GM18505 (cell line): ENCODE measurements at regions not wholly inside any gene's neighbourhood (a gene's known extent, or its start where the extent isn't known, plus 50 kb on each side); places are given as distances from the start of the nearest gene placed in this dataset.
"Not testable (repeated sequence)": the region's sequence is repeated elsewhere in the genome, so short reads cannot be mapped to it uniquely, and the experiment has no call there.

Experiments
- ATAC-seq: cut with Tn5 transposase; IDR thresholded peaks from one replicate; pipeline ENCODE4 v1.9.1; 2021; ENCODE audit not compliant: unreplicated experiment
- POLR2A ChIP-seq: IDR thresholded peaks from 4 replicates; pipeline ENCODE4 v1.6.1; 2011; ENCODE audit warnings: borderline replicate concordance; ENCODE audit not compliant: insufficient read depth, insufficient read length; ENCODE audit errors: extremely low read depth

DNA sequence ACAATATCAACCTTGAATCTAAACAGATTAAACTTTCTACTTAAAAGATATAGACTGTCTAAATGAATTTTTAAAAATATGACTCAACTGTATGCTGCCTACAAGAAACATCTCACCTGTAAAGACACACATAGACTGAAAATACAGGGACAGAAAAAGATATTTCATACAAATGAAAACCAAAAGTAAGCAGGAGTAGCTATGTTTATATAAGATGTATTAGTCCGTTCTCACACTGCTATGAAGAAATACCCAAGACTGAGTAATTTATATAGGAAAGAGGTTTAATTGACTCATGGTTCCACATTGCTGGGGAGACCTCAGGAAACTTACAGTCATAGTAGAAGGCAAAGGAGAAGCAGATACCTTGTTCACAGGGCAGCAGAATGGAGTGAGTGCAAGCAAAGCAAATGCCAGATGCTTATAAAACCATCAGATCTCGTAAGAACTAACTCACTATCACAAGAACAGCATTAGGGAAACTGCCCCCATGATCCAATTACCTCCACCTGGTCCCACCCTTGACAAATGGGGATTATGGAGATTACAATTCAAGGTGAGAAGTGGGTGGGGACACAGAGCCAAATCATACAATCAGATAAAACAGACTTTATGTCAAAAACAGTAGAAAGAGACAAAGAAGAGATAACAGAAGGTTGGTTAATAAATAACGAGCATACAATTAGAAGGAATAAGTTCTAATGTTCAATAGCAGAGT lies 214.4 kb upstream of the SLC39A10 start:
- ATAC-seq: no peak
- TF ChIP-seq POLR2A: no peak

DNA sequence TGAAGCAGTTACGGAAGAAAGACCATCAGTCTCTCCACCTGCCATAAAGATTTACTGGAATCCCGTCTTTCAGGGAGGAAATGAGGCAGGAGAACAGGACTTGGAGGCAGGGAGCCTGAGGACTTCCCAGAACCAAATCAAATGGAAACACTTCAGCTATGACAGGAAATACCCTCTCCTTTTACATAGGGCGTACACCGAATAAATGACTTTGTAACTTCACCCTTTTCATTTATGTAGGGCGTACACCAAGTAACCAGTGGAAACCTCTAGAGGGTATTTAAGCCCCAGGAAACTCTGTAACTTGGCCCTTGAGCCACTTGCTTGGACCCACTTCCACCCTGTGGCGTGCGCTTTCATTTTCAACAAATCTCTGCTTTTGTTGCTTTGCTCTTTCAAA lies 218.3 kb upstream of the SLC39A10 start:
- no peak for ATAC-seq
- no peak for TF ChIP-seq POLR2A

DNA sequence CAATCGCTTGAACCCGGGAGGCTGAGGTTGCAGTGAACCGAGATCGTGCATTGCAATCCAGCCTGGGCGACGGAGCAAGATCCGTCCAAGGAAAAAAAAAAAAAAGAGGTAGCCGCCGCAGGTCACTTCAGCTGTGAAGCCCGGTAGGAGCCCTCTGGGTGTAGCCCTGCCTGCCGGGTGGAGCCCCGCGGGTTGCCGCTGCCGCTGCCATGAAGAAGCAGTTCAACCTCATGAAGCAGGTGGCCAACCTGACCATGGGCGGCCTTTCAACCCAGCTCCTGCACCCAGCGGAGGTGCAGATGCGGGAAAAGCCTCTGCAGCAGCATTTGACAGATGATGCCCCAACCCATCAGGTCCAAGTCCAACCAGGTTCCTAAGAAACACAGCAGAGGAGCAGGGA lies 219.5 kb upstream of the SLC39A10 start:
- no peak for ATAC-seq
- no peak for TF ChIP-seq POLR2A

GRCh38 chr2:195434346-195434745 lies 222.7 kb upstream of the SLC39A10 start:
- no peak for TF ChIP-seq POLR2A
- ATAC-seq: no peak

DNA sequence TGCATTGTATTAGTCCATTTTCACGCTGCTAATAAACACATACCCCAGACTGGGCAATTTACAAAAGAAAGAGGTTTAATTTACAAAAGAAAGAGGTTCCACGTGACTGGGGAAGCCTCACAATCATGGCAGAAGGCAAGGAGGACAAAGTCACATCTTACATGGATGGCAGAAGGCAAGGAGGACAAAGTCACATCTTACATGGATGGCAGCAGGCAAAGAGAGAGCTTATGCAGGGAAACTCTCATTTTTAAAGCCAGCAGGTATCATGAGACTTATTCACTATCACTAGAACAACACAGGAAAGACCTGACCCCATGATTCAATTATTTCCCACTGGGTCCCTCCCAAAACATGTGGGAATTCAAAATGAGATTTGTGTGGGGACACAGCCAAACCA lies 223.3 kb upstream of the SLC39A10 start:
- not testable (repeated sequence) for ATAC-seq

- no peak for ATAC-seq
- no peak for TF ChIP-seq POLR2A
Observed at GRCh38 chr2:195428673-195429072, 228.4 kb upstream of the SLC39A10 start.

GRCh38 chr2:195425328-195425727 lies 231.7 kb upstream of the SLC39A10 start:
- ATAC-seq: no peak
- no peak for TF ChIP-seq POLR2A

GRCh38 chr2:195419033-195419432 lies 238.0 kb upstream of the SLC39A10 start:
- no peak for TF ChIP-seq POLR2A
- ATAC-seq: no peak

GRCh38 chr2:195414537-195415100 lies 242.4 kb upstream of the SLC39A10 start:
- no peak for TF ChIP-seq POLR2A
- ATAC-seq: no peak

DNA sequence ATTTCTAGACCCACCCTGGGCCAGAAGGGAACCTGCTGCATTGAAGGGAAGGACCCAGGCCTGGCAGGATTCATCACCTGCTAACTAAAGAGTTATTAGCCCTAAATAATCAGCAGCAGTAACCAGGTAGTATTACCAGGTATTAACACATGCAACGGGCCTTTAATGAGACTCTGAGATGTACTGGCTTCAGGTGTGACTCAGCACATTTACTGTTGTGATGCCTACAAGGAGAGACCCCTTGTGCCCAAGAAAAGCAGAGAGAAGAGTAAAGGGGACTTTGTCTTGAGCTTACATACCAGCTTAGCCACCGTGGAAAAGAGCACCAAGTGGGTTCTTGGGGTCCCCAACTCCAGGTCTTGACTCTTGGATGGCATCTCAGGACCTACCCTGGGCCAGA lies 243.1 kb upstream of the SLC39A10 start:
- no peak for ATAC-seq

DNA sequence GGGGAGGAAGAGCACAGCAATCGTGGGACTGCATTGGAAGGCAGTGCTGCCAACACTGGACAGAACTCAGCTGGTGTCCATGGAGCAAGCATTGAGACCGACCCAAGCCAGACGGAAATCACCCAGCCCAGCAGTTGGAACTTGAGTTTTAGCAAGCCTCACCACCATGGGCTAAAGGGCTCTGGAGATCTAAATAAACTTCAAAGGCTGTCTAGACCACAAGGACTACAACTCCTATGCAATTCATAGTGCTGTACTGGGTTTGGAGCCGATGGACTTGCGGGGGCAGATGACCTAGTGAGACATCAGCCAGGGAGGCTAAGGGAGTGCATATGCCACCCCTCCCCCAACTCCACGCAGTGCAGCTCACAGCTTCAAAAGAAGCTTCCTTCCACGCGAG lies 243.6 kb upstream of the SLC39A10 start:
- no peak for TF ChIP-seq POLR2A
- no peak for ATAC-seq

More for the DNA sequence above, 243.1 kb upstream of the SLC39A10 start:
- TF ChIP-seq POLR2A: no peak

DNA sequence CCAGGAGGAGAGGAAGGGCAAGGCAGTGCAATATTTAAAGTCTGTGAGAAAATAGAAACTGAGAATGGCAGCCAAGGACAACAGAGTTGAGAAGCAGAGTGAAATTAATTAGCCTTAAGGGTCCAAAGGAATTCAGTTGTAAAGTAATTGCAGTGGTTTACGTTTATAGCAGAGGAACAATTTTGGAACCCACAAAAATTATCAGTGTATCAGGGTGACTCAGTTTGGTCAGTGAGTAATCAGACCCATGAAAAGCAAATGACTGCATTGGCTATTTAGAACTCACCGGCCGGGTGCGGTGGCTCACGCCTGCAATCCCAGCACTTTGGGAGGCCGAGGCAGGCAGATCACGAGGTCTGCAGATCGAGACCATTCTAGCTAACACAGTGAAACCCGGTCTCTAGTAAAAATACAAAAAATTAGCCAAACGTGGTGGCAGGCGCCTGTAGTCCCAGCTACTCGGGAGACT lies 245.8 kb upstream of the SLC39A10 start:
- TF ChIP-seq POLR2A: no peak
- ATAC-seq: no peak

GRCh38 chr2:195410074-195410671 lies 246.9 kb upstream of the SLC39A10 start:
- peak; percentile 73 for ATAC-seq
- no peak for TF ChIP-seq POLR2A

DNA sequence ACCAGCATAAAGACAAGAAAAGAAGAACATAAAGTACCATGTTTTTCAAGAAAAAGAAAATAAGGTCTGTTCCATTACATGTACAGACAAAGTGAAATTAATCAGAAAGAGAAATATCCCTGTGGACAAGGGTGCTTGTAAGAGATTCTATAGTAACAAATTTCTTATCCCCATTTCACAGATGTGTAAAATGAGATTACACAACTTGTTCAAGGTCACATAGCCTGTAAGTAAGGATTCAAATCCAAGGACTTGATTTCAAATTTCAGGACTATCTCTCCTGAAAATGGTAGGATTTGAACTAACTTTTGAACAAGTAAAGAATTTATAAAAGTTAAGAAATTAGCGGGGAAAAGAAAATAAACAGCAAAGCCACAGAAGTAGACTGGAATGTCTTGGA lies 248.2 kb upstream of the SLC39A10 start:
- no peak for TF ChIP-seq POLR2A
- ATAC-seq: no peak
